ENCODE measurements at regions not wholly inside any gene's neighbourhood (a gene's known extent, or its start where the extent isn't known, plus 50 kb on each side); places are given as distances from the start of the nearest gene placed in this dataset.
A peak's percentile ranks its signal among the peaks of the same experiment; 100 is the strongest.
"Not testable (repeated sequence)": the region's sequence is repeated elsewhere in the genome, so short reads cannot be mapped to it uniquely, and the experiment has no call there.

- DNase-seq: no peak
These were observed 679.4 kb upstream of the USP24 start for GRCh38 chr1:55894521-55894920.

- DNase-seq: no peak
These were observed 678.0 kb upstream of the USP24 start for GRCh38 chr1:55893155-55893554.

GRCh38 chr1:55888685-55889317, 673.6 kb upstream of the USP24 start:
- no peak for DNase-seq

- DNase-seq: no peak
These were observed 671.9 kb upstream of the USP24 start for GRCh38 chr1:55886856-55887712.

GRCh38 chr1:55885619-55886018, 670.5 kb upstream of the USP24 start:
- no peak for DNase-seq

- no peak for DNase-seq
These were observed 667.8 kb upstream of the USP24 start for GRCh38 chr1:55882931-55883330.

- DNase-seq: no peak
These were observed 664.2 kb upstream of the USP24 start for GRCh38 chr1:55879346-55879745.

GRCh38 chr1:55877437-55878232, 662.5 kb upstream of the USP24 start:
- no peak for DNase-seq

GRCh38 chr1:55876276-55877060, 661.3 kb upstream of the USP24 start:
- DNase-seq: no peak

- DNase-seq: no peak
These were observed 654.9 kb upstream of the USP24 start for GRCh38 chr1:55870106-55870505.

GRCh38 chr1:55869065-55869464, 653.9 kb upstream of the USP24 start:
- DNase-seq: no peak

GRCh38 chr1:55868026-55868425, 652.9 kb upstream of the USP24 start:
- DNase-seq: peak; percentile 62

- DNase-seq: no peak
These were observed 652.2 kb upstream of the USP24 start for GRCh38 chr1:55867304-55867843.

GRCh38 chr1:55865778-55866177, 650.6 kb upstream of the USP24 start:
- DNase-seq: not testable (repeated sequence)

GRCh38 chr1:55864251-55864650, 649.1 kb upstream of the USP24 start:
- no peak for DNase-seq

GRCh38 chr1:55861676-55862340, 646.6 kb upstream of the USP24 start:
- DNase-seq: no peak

- no peak for DNase-seq
These were observed 645.8 kb upstream of the USP24 start for GRCh38 chr1:55860798-55861519.

GRCh38 chr1:55860326-55860725, 645.2 kb upstream of the USP24 start:
- DNase-seq: no peak

- no peak for DNase-seq
These were observed 639.7 kb upstream of the USP24 start for GRCh38 chr1:55854911-55855310.

GRCh38 chr1:55848906-55849305, 633.7 kb upstream of the USP24 start:
- DNase-seq: no peak

- DNase-seq: no peak
These were observed 630.9 kb upstream of the USP24 start for GRCh38 chr1:55846051-55846450.

All from NCI-H446 treated with DMSO at 0.1 percent for 48 hours (cell line).